ENCODE measurements at regions not wholly inside any gene's neighbourhood (a gene's known extent, or its start where the extent isn't known, plus 50 kb on each side); places are given as distances from the start of the nearest gene placed in this dataset.

GRCh38 chr2:150663143-150663542 is 175.7 kb upstream of the RND3 start:
- TF ChIP-seq POLR2A (IDR thresholded peaks at IDR 0.05): no peak
- no peak for TF ChIP-seq CTCF (IDR thresholded peaks at IDR 0.05)
- TF ChIP-seq POLR2AphosphoS5 (IDR thresholded peaks at IDR 0.05): no peak

Data from prostate gland (tissue), 2 donors.